ENCODE measurements at regions not wholly inside any gene's neighbourhood (a gene's known extent, or its start where the extent isn't known, plus 50 kb on each side); places are given as distances from the start of the nearest gene placed in this dataset.

DNA sequence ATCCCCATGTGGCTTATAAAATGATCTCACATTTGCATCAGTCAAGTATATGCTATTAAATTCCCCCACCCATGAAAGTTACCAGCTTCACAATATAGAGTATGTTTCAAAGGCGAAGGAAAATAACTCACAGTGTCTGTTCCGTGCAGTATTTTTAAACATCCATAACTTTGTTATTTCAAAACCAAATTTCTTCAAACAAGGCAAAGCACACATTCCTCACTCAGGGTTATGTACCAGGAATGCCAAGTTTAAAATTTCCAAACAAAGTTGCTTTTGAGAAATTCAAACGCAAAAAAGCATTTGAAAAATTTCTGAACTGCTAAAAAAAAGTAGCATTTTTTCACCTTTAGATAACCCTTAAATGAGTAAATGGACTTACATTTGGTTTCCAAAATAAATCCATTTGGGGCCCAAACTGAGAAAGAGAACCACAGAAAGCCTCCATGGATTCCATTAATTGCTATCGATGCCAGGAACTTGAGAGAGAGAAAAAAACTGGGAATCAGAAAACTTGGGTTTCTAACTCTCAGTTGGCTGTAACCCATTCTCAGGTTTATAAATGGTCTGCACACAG, 149.5 kb downstream of the SLC30A10 start:
- no peaks in the 10 kb centered on the region for H3K9me3 ChIP-seq (ENCODE audit: control insufficient read depth, low read depth, low read length)
- no peaks in the 10 kb centered on the region for H3K4me1 ChIP-seq (ENCODE audit: control insufficient read depth, extremely low read depth, insufficient read depth, low read length)
- H4K20me1 ChIP-seq (ENCODE audit: control insufficient read depth, extremely low read depth, insufficient read depth, low read length) = no peaks in the 10 kb centered on the region
- FAIRE-seq = no peak
- no peak overlapping the region for H2AFZ ChIP-seq (ENCODE audit: control insufficient read depth, low read length)
- no peaks in the 10 kb centered on the region for H3K79me2 ChIP-seq (ENCODE audit: control insufficient read depth, insufficient read depth, low read length)
- H3K27ac ChIP-seq (ENCODE audit: control insufficient read depth, insufficient read depth, low read length) = no peak overlapping the region
- no peak for TF ChIP-seq EZH2 (IDR thresholded peaks at IDR 0.05; ENCODE audit: low read length)
- TF ChIP-seq, protein P1, sequence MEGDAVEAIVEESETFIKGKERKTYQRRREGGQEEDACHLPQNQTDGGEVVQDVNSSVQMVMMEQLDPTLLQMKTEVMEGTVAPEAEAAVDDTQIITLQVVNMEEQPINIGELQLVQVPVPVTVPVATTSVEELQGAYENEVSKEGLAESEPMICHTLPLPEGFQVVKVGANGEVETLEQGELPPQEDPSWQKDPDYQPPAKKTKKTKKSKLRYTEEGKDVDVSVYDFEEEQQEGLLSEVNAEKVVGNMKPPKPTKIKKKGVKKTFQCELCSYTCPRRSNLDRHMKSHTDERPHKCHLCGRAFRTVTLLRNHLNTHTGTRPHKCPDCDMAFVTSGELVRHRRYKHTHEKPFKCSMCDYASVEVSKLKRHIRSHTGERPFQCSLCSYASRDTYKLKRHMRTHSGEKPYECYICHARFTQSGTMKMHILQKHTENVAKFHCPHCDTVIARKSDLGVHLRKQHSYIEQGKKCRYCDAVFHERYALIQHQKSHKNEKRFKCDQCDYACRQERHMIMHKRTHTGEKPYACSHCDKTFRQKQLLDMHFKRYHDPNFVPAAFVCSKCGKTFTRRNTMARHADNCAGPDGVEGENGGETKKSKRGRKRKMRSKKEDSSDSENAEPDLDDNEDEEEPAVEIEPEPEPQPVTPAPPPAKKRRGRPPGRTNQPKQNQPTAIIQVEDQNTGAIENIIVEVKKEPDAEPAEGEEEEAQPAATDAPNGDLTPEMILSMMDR (optimal IDR thresholded peaks at IDR 0.05 in 1 of 3, IDR thresholded peaks at IDR 0.05 in 1 of 3, conservative IDR thresholded peaks at IDR 0.05 in 1 of 3; ENCODE audit: extremely low read depth in 1 of 3, insufficient read depth in 2 of 3, low read length in 3 of 3) = no peak
- no peak for DNase-seq (ENCODE audit: low read depth, low spot score)
- no peak overlapping the region for H3K4me2 ChIP-seq (ENCODE audit: control insufficient read depth, extremely low read depth, insufficient read depth, low read depth, low read length)
- no peak overlapping the region for H3K4me3 ChIP-seq (ENCODE audit: control insufficient read depth in 2 of 3, extremely low read depth in 1 of 3, insufficient read depth in 2 of 3, low read depth in 1 of 3, low read length in 3 of 3)
- H3K9me1 ChIP-seq (ENCODE audit: control insufficient read depth, extremely low read depth, insufficient read depth, low read length) = no peaks in the 10 kb centered on the region
- no peaks in the 10 kb centered on the region for H3K36me3 ChIP-seq (ENCODE audit: control insufficient read depth in 2 of 2, extremely low read depth in 1 of 2, insufficient read depth in 2 of 2, low read length in 2 of 2)
- dilution Hi-C loops (cut with MboI; ENCODE audit: extremely low pct_ligation_motif_present, low sequenced_read_pairs) = no loop called here
- H3K27me3 ChIP-seq (ENCODE audit: control insufficient read depth, extremely low read depth, insufficient read depth, low read length) = no peaks in the 10 kb centered on the region
- H3K9ac ChIP-seq (ENCODE audit: control insufficient read depth, extremely low read depth, insufficient read depth, low read length) = no peak overlapping the region

DNA sequence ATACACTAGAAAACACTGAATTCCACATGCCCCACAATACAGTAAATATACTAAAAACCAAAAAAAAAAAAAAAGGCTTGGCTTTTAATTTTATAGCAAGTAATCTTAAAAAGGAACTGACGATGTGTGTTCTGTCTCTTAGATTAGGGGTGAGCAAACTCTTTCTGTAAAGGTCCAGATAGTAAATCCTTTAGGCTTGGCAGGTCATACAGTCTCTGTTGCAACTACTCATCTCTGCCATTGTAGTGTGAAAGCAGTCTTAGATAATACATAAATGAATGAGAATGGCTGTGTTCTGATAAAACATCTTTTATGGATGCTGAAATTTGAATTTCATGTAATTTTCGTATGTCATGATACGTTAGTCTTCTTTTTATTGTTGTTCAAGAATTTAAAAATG, 150.2 kb downstream of the SLC30A10 start:
- Histone ChIP-seq H3K4me2 (ENCODE audit: control insufficient read depth, extremely low read depth, insufficient read depth, low read depth, low read length) (no peak overlapping the region), H2AFZ (ENCODE audit: control insufficient read depth, low read length) (no peak overlapping the region), H3K9ac (ENCODE audit: control insufficient read depth, extremely low read depth, insufficient read depth, low read length) (no peak overlapping the region), H3K27ac (ENCODE audit: control insufficient read depth, insufficient read depth, low read length) (no peak overlapping the region), H3K4me1 (ENCODE audit: control insufficient read depth, extremely low read depth, insufficient read depth, low read length) (no peaks in the 10 kb centered on the region), H3K79me2 (ENCODE audit: control insufficient read depth, insufficient read depth, low read length) (no peaks in the 10 kb centered on the region), H4K20me1 (ENCODE audit: control insufficient read depth, extremely low read depth, insufficient read depth, low read length) (no peaks in the 10 kb centered on the region), H3K9me1 (ENCODE audit: control insufficient read depth, extremely low read depth, insufficient read depth, low read length) (no peaks in the 10 kb centered on the region), H3K4me3 (ENCODE audit: control insufficient read depth in 2 of 3, extremely low read depth in 1 of 3, insufficient read depth in 2 of 3, low read depth in 1 of 3, low read length in 3 of 3) (no peak overlapping the region), H3K36me3 (ENCODE audit: control insufficient read depth in 2 of 2, extremely low read depth in 1 of 2, insufficient read depth in 2 of 2, low read length in 2 of 2) (no peaks in the 10 kb centered on the region), H3K27me3 (ENCODE audit: control insufficient read depth, extremely low read depth, insufficient read depth, low read length) (no peaks in the 10 kb centered on the region), H3K9me3 (ENCODE audit: control insufficient read depth, low read depth, low read length) (no peaks in the 10 kb centered on the region)
- no peak for DNase-seq (ENCODE audit: low read depth, low spot score)
- dilution Hi-C loops (cut with MboI; ENCODE audit: extremely low pct_ligation_motif_present, low sequenced_read_pairs) = no loop called here
- no peak for FAIRE-seq
- TF ChIP-seq, protein P1 (optimal IDR thresholded peaks at IDR 0.05 in 1 of 3, IDR thresholded peaks at IDR 0.05 in 1 of 3, conservative IDR thresholded peaks at IDR 0.05 in 1 of 3; ENCODE audit: extremely low read depth in 1 of 3, insufficient read depth in 2 of 3, low read length in 3 of 3) = no peak
- no peak for TF ChIP-seq EZH2 (IDR thresholded peaks at IDR 0.05; ENCODE audit: low read length)
